Dendritic cell treated with granulocyte-macrophage colony-stimulating factor and Interleukin-4, amounts not matched to agents 40 ng/mL and 50 ng/mL, for 4 days (primary cell): ENCODE measurements at regions not wholly inside any gene's neighbourhood (a gene's known extent, or its start where the extent isn't known, plus 50 kb on each side); places are given as distances from the start of the nearest gene placed in this dataset.

ENCODE experiments used
- H3K27ac Mint-ChIP-seq: one replicate; pipeline ENCODE4 v1.8.0; 2022; ENCODE audit warnings: mild to moderate bottlenecking, mixed read lengths
- H3K27me3 Mint-ChIP-seq: one replicate; pipeline ENCODE4 v1.8.0; 2022; ENCODE audit warnings: mild to moderate bottlenecking, mixed read lengths
- H3K36me3 Mint-ChIP-seq: one replicate; pipeline ENCODE4 v1.8.0; 2022; ENCODE audit warnings: low read depth, mixed read lengths
- H3K4me1 Mint-ChIP-seq: one replicate; pipeline ENCODE4 v1.8.0; 2022; ENCODE audit warnings: low read depth, mixed read lengths
- H3K4me3 Mint-ChIP-seq: one replicate; pipeline ENCODE4 v1.8.0; 2022; ENCODE audit warnings: mild to moderate bottlenecking, moderate library complexity, mixed read lengths
- H3K9me3 Mint-ChIP-seq: one replicate; pipeline ENCODE4 v1.8.0; 2022; ENCODE audit warnings: mixed read lengths
- intact Hi-C: fragments of 100-400 bp; cut with micrococcal nuclease; formaldehyde crosslinking; loops from one replicate; pipeline ENCODE4 v1.15.0; 2022

DNA sequence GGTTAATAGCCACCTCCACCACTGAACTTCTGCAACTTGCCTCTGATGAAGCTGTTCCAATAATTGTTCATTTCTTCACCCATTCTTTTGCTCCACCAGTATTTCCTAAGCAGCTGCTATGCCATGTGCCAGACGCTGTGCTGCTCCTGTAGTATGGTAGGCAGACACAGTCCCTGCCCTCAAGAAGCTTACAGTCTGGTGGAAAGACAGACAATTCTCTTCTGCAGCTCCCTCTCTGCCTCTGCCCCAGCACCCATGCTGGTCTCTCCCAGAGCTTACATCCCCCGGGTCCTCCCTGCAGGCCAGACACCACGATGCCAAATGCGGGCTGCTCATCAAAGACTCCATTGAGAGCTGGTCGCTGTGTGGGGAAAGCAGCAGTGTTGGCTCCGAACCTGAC, 111.6 kb upstream of the ESRRB start:
- intact Hi-C loops, result no loop called here
- Mint-ChIP-seq H3K4me3 (no peak overlapping the region), H3K4me1 (no peaks in the 10 kb centered on the region), H3K9me3 (no peaks in the 10 kb centered on the region), H3K27me3 (peaks cover 20% of the 10 kb centered on the region), H3K27ac (no peak overlapping the region), H3K36me3 (no peaks in the 10 kb centered on the region)

DNA sequence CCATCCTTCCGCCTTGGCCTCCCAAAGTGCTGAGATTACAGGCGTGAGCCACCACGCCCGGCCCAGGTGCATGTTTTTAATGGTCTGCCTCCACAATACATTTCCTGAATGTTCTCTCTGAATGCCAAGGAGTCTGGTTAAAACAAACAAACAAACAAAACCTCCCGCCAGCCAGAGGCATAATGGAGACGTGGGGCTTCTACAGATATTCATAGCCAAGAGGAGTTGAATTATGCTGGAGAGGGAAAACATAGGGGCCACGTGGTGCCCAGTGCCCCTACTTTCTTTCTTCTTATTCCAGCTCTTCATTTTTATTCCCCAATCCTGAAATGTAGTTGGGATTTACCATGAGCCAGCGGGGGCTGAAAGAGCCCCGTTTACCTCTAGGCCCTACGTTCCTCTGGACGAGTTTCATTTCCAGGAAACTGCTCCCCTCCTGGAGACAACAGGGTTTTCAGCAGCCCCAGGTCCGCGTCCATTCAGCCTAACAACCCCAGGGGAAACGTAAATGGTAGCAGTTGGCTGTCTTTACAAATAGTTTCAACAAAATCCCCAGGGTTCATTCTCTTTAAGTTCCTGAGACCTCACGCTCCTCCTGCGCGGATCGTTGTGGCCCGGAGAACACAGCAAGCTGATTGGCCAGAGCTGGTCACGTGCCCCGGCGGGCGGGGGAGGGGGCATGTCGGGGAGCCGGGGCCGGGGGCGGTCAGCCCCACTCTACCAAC, 108.5 kb upstream of the ESRRB start:
- Mint-ChIP-seq H3K9me3 (no peaks in the 10 kb centered on the region), H3K4me1 (no peaks in the 10 kb centered on the region), H3K36me3 (no peaks in the 10 kb centered on the region), H3K27ac (no peak overlapping the region), H3K4me3 (peak overlapping the region; percentile 42), H3K27me3 (peaks cover 27% of the 10 kb centered on the region)
- intact Hi-C loops, result no loop called here

DNA sequence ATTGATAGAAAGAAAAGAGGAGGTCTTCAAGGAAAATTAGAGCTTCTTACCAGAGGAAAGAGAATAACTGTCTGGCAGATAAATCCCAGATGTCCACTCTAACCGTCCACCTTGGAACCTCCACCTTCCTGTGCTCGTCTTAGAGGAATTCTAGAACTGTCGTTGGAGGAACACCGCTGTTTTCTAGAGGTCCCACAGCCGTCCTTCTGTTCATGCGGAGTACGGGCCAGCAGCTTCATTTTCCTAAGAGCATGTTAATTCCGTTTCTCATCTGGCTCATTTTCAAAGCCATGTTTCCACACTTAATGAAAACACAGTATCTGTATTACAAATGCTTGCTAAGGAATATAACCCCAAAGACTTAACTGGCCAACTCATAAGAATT, 107.9 kb upstream of the ESRRB start:
- Mint-ChIP-seq H3K36me3 (no peaks in the 10 kb centered on the region), H3K4me3 (peak overlapping the region; percentile 42), H3K27ac (no peak overlapping the region), H3K27me3 (peaks cover 31% of the 10 kb centered on the region), H3K4me1 (no peaks in the 10 kb centered on the region), H3K9me3 (no peaks in the 10 kb centered on the region)
- intact Hi-C loops, result no loop called here

DNA sequence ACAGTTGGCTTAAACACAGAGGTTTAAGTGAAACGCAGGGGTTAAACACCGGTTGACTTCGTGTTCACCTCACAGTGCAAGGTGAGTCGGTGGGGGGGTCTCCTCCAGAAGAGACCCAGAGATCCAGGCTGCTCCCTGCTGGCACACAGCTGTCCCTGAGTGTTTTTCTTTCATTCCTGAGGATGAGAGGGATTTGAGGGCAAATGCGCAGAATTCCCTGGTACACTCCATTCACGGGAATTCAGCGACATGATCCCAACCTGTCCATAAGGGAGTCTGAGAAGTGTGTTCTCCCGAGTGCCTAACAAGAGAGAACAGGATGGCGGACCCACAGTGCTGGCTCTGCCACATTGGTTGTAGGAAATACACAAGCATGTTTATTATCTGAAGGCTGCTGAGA, 107.2 kb upstream of the ESRRB start:
- peaks cover 28% of the 10 kb centered on the region for H3K27me3 Mint-ChIP-seq
- intact Hi-C loops, result no loop called here
- H3K36me3 Mint-ChIP-seq, result no peaks in the 10 kb centered on the region
- no peaks in the 10 kb centered on the region for H3K9me3 Mint-ChIP-seq
- no peak overlapping the region for H3K27ac Mint-ChIP-seq
- no peaks in the 10 kb centered on the region for H3K4me1 Mint-ChIP-seq
- H3K4me3 Mint-ChIP-seq, result no peak overlapping the region

DNA sequence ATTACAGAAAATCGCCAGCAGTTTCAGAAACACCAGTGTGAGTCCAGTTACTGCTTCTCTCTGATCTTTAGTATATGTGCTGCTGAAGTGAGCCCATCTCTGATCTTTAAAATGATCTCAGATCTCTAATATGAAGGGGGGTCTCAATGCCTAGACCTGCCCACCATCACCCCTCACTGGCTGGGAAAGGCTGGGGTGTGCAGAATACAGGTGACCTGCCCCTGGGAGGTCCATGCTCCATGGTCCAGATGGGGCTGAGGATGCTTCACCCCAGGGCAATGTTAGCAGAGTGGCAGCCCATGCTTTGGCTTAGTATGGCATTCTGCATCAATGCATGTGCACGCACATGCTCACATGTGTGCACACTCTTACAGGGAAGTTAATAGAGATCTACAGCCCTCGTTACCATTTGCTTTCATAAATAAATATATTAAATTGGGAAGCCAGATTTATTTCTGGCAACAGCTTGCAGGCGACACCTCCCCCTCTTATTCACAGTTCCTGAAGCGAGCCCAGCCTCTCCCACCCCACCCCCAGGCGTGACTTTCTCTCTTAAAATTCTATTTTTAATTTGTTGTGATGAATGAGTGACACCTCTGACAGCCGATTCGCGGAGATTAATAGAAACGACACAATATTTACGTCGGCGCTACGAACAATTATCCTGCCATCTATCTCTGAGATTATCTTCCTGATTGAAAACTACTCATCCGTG, 104.7 kb upstream of the ESRRB start:
- Mint-ChIP-seq H3K27ac (no peak overlapping the region), H3K4me3 (no peak overlapping the region), H3K4me1 (no peaks in the 10 kb centered on the region), H3K27me3 (peaks cover 26% of the 10 kb centered on the region), H3K36me3 (no peaks in the 10 kb centered on the region), H3K9me3 (no peaks in the 10 kb centered on the region)
- intact Hi-C loops, result no loop called here

DNA sequence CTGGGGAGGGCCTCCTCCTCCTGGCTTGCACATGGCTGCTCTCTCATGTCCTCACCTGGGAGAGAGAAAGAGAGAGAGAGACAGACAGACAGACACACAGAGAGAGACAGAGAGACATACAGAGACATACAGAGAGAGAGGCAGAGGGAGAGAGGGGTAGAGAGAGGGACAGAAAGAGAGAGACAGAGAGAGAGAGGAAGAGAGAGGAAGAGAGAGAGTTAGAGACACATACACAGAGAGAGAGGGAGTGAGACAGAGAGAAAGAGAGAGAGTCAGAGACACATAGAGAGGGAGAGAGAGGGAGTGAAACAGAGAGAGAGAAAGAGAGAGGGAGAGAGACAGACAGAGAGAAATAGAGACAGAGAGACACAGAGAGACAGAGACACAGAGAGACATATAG, 103.6 kb upstream of the ESRRB start:
- Mint-ChIP-seq H3K4me3 (no peak overlapping the region), H3K4me1 (no peaks in the 10 kb centered on the region), H3K27me3 (peaks cover 21% of the 10 kb centered on the region), H3K9me3 (no peaks in the 10 kb centered on the region), H3K27ac (peak overlapping the region; percentile 3), H3K36me3 (no peaks in the 10 kb centered on the region)
- intact Hi-C loops, result no loop called here

DNA sequence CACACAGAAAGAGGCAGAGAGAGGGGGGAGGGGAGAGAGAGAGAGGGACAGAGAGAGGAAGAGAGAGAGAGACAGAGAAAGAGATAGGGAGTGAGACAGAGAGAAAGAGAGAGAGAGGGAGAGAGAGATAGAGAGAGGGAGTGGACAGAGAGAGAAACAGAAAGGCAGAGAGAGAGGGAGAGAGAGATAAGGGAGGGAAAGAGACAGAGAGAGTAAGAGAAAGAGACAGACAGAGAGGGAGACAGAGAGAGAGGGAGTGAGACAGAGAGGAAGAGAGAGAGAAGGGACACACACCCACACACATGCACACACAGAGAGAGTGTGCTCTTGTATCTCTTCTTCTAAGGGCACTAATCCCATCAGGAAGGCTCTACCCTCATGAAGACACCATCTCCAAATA, 103.2 kb upstream of the ESRRB start:
- no peaks in the 10 kb centered on the region for H3K36me3 Mint-ChIP-seq
- peak overlapping the region; percentile 3 for H3K27ac Mint-ChIP-seq
- H3K4me3 Mint-ChIP-seq, result no peak overlapping the region
- peaks cover 21% of the 10 kb centered on the region for H3K27me3 Mint-ChIP-seq
- intact Hi-C loops, result no loop called here
- no peaks in the 10 kb centered on the region for H3K4me1 Mint-ChIP-seq
- H3K9me3 Mint-ChIP-seq, result no peaks in the 10 kb centered on the region

DNA sequence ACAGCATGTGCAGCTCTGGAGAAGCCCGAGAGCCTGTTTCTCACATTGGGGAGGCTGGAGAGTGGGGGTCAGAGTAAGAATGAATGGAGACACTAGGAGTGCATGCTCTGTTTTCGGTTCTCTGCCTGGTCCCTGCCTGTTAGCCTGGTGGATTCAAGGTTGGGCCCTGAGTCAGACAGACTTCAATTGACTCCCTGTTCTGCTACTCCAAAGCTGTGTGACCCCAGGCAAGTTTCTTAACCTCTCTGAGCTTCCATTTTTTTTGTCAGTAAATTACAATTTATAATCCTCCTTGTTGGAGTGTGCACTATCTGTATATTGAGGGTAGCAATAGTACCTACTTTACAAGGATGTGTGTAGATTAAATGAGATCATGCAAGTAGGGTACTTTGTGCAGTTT, 102.6 kb upstream of the ESRRB start:
- Mint-ChIP-seq H3K36me3 (no peaks in the 10 kb centered on the region), H3K9me3 (no peaks in the 10 kb centered on the region), H3K27ac (no peak overlapping the region), H3K27me3 (peaks cover 22% of the 10 kb centered on the region), H3K4me1 (no peaks in the 10 kb centered on the region), H3K4me3 (no peak overlapping the region)
- intact Hi-C loops, result no loop called here

DNA sequence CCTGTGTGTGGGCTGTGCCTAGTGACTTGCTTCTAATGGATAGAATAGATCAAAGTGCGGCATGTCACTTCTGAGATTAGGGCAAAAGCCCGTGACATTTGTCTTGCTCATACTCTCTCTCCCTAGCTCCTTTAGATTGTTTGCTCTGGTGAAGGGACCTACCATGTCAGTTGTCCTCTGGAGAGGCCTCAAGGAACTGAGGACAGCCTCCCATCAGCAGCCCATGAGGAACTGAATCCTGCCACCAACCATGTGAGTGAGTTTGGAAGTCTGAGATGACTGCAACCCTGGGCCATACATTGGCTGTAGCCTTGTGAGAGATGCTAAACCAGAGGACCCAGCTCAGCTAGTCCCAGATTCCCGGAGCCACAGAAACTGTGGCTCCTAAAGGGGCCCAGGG, 101.6 kb upstream of the ESRRB start:
- Mint-ChIP-seq H3K27me3 (peaks cover 13% of the 10 kb centered on the region), H3K9me3 (no peaks in the 10 kb centered on the region), H3K4me1 (no peaks in the 10 kb centered on the region), H3K4me3 (no peak overlapping the region), H3K27ac (no peak overlapping the region), H3K36me3 (no peaks in the 10 kb centered on the region)
- intact Hi-C loops, result no loop called here

DNA sequence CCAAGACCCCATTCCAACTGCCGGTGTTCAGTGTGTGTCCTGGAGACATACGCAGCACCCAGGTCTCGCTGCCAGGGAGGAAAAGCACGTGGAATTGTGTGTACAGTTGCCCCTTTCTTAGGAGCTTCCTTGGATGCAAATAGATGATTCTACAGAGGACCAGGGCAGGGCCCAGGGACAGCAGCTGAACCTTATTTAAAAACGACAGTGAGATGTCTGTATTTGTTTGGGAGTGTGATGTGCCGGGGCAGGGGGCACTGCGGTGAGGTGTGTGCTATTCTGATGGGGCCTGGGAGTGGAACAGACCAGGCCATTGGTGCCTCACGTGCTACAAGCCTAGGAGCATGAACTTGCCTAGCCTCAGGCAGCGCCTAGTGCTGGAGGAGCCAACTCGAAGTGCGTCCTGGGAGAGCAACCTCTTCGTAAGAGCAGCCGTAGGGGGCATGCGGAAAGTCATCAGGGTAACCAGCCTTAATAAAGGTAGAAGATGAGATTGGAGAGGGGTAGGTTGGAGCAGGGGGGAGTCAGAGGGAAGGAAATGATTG, 98.3 kb upstream of the ESRRB start:
- peaks cover 9% of the 10 kb centered on the region for H3K27me3 Mint-ChIP-seq
- H3K4me1 Mint-ChIP-seq, result no peaks in the 10 kb centered on the region
- H3K9me3 Mint-ChIP-seq, result no peaks in the 10 kb centered on the region
- H3K4me3 Mint-ChIP-seq, result no peak overlapping the region
- H3K27ac Mint-ChIP-seq, result no peak overlapping the region
- intact Hi-C loops, result no loop called here
- H3K36me3 Mint-ChIP-seq, result no peaks in the 10 kb centered on the region

DNA sequence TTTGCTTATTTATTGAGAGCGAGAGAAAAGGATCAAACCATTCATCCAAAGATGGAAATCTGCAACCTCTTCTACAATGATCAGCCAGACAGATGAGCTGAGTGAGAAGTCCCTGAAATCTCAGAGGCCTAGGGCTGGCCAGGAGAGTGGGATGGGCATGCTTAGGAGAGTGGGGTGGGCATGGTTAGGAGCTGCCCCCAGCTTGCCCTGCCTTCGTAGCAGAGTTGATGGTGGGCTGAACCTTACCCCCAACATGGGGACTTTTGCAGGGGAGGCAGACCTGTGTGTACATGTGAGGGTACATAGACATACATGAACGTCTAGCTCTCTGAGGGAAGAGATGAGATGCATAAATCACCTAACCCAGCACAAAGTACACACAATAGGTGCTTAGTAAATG, 95.7 kb upstream of the ESRRB start:
- Mint-ChIP-seq H3K27me3 (peaks cover 9% of the 10 kb centered on the region), H3K4me1 (no peaks in the 10 kb centered on the region), H3K9me3 (no peaks in the 10 kb centered on the region), H3K27ac (no peak overlapping the region), H3K36me3 (no peaks in the 10 kb centered on the region), H3K4me3 (no peak overlapping the region)
- intact Hi-C loops, result no loop called here

DNA sequence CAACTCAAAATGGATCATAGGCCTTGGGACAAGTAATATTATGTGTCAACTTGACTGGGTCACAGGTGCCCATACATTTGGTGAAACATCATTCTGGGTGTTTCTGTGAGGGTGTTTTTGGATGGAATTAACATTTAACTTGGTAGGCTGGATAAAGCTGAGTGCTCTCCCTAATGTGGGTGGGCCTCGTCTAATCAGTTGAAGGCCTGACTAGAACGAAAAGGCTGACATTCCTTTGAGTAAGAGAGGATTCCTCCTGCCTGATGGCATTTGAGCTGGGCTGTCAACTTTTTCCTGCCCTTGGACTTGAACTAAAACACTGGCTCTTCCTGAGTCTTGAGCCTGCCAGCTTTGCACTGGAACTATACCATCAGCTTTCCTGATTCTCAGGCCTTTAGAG, 93.4 kb upstream of the ESRRB start:
- Mint-ChIP-seq H3K27me3 (peaks cover 10% of the 10 kb centered on the region), H3K4me3 (no peak overlapping the region), H3K9me3 (no peaks in the 10 kb centered on the region), H3K4me1 (no peaks in the 10 kb centered on the region), H3K27ac (no peak overlapping the region), H3K36me3 (no peaks in the 10 kb centered on the region)
- intact Hi-C loops, result no loop called here

DNA sequence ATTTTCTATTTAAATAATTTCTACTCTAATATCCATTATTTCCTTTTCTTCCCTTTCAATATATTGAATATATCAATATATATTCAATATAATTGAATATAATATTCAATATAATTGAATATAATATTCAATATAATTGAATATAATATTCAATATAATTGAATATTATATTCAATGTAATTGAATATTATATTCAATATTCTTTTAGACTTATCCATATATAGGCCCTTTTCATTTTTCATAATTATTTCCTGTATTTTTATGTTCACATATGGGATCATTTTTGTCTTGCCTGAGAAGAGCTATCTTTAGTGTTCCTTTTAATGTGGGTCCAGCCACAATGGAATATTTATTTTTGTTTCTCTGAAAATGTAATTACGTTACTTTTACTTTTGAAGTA, 88.9 kb upstream of the ESRRB start:
- Mint-ChIP-seq H3K9me3 (no peaks in the 10 kb centered on the region), H3K4me3 (no peak overlapping the region)
- intact Hi-C loops, result no loop called here

DNA sequence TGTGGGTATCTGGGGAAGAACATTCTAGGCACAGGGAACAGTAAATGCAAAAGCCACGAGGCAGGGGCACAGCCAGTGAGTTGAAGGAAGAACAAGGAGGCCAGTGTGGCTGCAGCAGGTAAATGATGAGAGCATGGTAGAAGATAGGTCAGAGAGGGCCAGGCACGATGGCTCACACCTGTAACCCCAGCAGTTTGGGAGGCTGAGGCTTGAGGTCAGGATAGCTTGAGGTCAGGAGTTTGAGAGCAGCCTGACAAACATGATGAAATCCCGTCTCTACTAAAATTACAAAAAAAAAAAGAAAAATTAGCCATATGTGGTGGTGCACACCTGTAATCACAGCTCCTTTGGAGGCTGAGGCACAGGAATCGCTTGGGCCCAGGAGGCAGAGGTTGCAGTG, 86.7 kb upstream of the ESRRB start:
- Mint-ChIP-seq H3K4me3 (no peak overlapping the region), H3K27ac (no peak overlapping the region), H3K4me1 (no peaks in the 10 kb centered on the region), H3K9me3 (no peaks in the 10 kb centered on the region), H3K36me3 (no peaks in the 10 kb centered on the region), H3K27me3 (peaks cover 7% of the 10 kb centered on the region)
- intact Hi-C loops, result no loop called here

More for the DNA sequence above, 88.9 kb upstream of the ESRRB start:
- H3K4me1 Mint-ChIP-seq, result no peaks in the 10 kb centered on the region
- H3K27ac Mint-ChIP-seq, result no peak overlapping the region
- no peaks in the 10 kb centered on the region for H3K36me3 Mint-ChIP-seq
- H3K27me3 Mint-ChIP-seq, result peaks cover 5% of the 10 kb centered on the region
